Embryonic facial prominence (tissue), 1 donor: ENCODE measurements at regions not wholly inside any gene's neighbourhood (a gene's known extent, or its start where the extent isn't known, plus 50 kb on each side); places are given as distances from the start of the nearest gene placed in this dataset.

Experiments used
- DNase-seq: peaks from one replicate; pipeline ENCODE4 v3.0.0-alpha.2; 2016; ENCODE audit errors: extremely low spot score

DNA sequence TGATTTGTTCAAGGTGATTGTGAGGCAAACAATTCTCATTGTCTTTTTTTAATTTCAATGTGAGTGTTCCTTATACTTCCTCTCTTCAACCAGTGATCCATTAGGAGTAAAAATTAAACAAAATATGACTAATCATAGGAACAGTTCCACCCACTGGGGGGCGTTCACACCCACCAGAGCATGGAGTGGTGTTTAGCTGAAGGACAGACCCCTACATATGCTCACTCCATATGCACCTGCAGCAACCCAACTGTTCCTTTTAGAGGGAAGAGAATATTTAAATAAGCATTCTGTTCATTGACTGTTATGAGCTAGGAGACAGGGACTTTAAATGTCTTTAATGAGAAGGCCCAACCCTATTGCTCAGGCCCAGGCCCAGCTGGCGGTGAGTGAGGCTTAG, 78.7 kb upstream of the DRD2 start:
- no peak for DNase-seq

DNA sequence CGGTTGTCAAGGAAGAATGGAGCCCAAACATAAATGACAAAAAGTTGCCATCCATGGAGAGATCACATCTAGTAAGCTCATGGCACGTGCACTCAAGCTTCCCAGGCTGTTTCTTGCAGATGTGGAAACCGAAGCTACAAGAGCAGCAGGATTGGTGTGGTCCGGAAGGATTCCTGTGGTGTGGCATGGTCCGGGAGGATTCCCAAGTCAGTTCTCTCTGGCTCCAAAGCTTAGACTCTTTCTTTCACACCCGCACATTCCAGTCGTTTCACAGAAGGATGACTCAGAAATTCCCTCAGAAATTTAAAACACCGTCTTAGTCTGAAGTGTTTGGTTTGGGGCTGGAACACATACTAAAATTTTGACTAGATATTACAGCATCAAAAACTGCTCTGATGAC, 78.0 kb upstream of the DRD2 start:
- DNase-seq = no peak

DNA sequence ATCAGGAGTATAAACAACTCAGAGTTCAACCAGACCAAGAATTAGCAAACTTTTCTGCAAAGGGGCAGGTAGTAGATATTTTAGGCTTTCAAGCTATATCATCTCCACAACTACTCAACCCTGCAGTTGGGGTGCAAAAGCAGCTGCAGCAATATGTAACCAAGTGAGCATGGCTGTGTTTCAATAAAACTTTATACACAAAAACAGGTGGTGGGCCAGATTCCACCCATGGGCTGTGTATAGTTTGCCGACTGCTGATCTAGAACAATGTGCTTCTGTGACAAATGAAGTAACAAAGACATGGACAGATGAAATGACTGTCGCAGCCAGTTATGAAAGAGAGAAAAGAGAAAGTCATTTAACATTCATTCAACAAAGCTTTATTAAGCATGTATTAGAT, 77.1 kb upstream of the DRD2 start:
- no peak for DNase-seq

DNA sequence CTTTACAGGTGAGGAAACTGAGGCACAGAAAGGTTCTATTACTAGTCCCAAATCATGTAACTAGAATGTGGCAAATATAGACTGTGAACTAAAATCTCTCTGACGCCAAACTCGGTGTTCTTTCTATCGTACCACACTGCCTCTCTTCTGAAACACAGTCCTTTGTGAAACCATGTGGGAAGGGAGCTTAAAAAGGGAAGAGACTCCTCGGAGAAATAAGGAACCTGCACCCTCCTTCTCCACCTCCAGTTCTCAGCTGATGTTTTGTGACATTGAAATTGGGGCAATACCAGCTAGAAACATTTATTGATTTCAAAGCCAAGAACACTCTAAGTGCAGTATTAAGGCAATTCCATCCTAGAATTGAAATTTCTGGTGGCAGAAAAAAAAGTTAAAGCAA, 76.4 kb upstream of the DRD2 start:
- no peak for DNase-seq

- no peak for DNase-seq
Observed at GRCh38 chr11:113549611-113550578, 74.7 kb upstream of the DRD2 start.

DNA sequence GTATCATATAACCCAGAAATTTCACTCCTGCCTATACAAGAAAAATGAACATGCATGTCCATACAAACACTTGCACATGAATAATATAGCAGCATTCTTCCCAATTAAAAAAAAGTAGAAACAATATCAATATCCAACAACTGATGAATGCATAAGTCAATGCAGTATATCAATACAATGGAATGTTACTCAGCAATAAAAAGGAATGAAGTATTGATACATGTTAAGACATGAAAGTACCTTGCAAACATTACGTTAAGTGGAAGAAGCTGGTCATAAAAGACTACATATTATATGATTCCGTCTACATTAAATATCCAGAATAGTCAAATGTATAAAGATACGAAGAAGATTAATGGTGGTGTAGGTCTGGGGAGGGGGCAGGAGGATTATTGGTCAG, 73.9 kb upstream of the DRD2 start:
- DNase-seq = no peak

DNA sequence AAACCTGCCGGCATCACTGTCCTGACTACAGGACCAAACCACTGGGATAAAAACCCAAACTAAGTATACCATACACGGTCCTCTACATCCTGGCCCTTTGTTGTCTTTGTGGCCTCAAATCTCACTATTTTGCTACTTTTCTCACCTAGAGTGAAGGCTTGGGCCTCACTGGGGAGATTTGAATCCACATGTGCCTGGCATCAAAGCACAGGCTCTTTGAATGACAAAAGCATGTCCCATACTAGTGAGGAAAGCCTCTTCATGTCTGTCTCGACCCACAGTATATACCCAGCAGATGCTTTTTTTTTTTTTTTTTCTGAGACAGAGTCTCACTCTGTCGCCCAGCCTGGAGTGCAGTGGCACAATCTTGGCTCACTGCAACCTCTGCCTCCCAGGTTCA, 72.5 kb upstream of the DRD2 start:
- DNase-seq = no peak

- DNase-seq = no peak
Observed at GRCh38 chr11:113546757-113547507, 71.7 kb upstream of the DRD2 start.

- no peak for DNase-seq
Observed at GRCh38 chr11:113542420-113542819, 67.2 kb upstream of the DRD2 start.

DNA sequence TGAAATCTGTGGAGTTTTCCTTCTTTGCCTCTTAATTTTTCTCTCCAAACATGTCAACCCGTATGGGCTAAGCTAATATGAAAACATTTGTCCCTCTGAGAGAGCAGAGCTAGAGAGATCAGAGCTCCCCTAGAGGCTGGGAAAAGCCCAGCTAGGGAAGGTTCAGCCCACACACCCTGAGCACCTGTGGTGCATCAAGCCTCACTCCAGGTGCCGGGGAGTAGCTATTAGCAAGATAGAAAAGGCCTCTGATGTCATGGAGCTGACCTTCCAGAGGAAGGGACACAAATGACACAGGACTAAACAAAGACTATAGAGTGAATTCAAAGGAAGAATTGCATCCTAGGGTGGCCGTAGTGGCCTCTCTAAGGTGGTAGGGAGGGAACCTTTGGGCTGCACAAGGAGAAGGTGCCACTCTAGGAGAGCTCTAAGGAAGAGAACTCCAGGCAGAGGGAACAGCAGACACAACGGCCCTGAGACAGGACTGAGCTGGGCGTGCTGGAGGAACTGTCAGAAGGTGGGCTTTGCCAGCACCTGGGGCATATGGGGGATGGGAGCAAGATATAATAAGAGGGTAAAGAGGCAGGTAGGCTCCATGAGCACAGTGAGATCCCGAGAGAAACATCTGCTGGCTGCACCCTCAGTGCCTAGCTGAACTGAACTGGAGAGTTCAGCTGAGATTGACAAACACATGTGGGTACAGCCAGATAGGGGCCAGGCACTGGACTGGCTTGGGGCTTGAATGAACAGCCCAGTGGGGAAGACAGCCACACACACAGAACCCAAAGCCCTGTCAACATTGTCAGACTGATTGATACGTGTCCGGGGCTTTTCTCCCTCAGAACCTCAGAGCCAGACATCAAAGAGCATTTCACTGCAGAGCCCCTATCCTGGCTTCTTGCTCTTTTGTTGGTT, 65.5 kb upstream of the DRD2 start:
- DNase-seq = no peak

DNA sequence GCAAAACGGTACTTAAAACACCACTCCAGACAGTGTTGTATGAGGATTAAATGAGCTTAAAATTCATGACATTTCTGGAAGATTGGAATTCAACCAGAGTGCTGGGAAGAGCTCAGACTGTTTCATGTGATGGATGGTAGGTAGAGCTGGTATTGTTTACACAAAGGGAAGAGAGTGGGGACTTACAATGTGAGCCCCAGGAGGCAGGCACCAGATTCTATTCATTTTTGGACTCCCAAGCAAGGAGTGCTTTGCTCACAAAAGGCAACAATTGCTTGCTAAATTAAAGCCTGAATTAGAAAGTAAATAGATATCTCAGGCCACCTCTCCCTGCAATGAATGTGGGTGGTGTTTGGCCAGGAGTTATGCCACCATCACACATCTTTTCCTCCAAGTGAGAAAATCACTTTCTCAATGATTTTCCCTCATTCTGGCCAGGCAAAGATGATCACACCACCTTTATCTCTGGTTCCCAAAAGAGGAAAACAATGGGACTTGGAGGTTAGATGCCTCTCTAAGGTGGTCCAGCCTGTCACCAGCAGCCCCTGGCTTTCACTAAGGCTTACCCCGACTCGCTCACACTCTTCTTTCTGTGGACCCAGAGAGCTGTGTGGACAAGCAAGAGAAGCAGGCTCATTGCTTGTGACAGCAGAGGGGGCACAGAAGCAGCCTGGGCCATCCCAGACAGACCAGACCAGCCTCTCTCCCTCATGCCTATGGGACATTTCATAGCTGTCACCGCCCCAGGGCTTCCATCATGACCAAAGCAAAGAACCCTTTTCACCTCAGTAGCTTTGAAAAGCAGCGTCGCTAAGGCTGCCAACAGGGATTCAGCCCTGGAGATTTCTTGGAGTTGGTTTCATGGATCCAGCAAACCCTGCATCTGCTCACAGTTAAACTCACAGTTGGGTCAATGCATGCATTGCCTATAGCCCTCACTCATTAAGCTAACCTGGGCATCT, 63.5 kb upstream of the DRD2 start:
- DNase-seq = no peak

- DNase-seq = no peak
Observed at GRCh38 chr11:113534625-113535024, 59.4 kb upstream of the DRD2 start.

- no peak for DNase-seq
Observed at GRCh38 chr11:113533425-113533698, 58.2 kb upstream of the DRD2 start.

DNA sequence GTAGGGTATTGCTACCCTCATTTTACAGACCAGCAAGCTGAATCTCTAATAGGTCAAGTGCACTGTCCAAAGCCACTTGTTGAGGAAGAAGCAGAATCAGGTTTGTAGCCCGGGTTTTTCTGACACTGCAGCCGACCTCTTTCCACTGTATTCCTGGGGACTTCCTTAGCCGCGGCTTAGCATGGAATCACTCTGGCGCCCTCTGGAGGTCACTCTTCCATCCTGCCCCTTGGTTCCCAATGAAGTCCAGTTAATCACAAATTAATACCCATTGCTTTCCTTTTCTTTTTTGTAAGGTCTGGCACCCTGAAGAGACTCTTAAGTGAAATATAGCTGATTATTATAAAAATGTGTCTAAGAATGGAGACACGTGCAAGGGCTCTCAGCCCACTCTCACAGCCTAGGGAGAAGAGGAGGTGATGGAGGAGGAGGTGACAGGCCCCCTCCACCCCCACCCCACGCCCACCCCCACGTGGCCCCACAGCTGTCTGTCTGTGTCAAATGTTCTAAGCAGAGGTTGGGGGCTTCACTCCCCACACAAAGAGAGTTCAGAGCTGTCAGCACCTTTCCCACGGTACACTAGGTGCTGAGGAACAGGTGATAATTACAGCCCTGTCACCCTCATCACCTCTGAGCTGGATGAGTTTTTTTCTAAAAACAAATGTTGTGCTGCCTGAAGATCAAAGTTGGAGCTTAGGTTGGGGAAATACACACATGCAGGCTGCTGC, 57.7 kb upstream of the DRD2 start:
- peak; percentile 23 for DNase-seq

GRCh38 chr11:113531575-113532451, 56.6 kb upstream of the DRD2 start:
- no peak for DNase-seq

DNA sequence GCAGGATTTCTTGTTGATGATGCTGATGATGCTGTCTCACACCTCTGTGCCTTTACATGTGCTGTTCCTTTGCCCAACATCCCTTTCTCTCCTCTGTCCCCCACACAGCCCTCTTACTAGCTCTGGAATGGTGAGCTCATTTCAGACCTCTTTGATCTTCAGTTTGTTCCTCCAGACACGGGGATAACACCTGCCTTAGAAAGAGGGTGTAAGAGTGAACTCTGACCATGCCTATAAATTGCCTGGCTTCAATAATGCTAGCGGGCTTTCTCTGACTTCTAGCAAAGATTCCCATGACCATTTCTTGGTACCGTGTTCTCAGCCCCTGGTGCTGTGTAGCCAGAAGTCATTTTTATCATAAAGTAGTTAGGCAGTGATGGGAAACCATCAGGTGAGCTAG, 55.9 kb upstream of the DRD2 start:
- DNase-seq = no peak

- no peak for DNase-seq
Observed at GRCh38 chr11:113529606-113530005, 54.4 kb upstream of the DRD2 start.

DNA sequence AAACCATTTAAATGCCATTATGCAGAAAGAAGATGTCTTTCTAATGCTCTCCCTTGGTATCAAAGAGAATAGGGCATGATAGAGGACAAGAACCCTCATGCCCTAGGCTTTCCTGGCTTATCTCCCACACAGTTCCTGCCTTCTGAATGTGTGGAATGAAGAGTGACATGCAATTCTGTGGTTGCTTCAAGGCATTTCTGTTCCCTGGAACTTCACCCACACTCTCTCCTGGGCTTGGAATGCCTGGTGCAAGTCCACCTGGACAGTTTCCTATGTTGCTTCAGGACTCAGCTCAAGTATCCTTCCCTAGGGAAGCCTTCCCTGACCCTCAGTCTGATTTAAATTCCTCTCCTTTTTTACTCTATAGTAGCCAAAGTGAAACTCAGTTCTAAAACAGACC, 53.8 kb upstream of the DRD2 start:
- DNase-seq = no peak

GRCh38 chr11:113526521-113526920, 51.3 kb upstream of the DRD2 start:
- no peak for DNase-seq
